ENCODE measurements at regions not wholly inside any gene's neighbourhood (a gene's known extent, or its start where the extent isn't known, plus 50 kb on each side); places are given as distances from the start of the nearest gene placed in this dataset.

- no peak for TF ChIP-seq POLR2A (IDR thresholded peaks at IDR 0.05)
- TF ChIP-seq, protein P1, sequence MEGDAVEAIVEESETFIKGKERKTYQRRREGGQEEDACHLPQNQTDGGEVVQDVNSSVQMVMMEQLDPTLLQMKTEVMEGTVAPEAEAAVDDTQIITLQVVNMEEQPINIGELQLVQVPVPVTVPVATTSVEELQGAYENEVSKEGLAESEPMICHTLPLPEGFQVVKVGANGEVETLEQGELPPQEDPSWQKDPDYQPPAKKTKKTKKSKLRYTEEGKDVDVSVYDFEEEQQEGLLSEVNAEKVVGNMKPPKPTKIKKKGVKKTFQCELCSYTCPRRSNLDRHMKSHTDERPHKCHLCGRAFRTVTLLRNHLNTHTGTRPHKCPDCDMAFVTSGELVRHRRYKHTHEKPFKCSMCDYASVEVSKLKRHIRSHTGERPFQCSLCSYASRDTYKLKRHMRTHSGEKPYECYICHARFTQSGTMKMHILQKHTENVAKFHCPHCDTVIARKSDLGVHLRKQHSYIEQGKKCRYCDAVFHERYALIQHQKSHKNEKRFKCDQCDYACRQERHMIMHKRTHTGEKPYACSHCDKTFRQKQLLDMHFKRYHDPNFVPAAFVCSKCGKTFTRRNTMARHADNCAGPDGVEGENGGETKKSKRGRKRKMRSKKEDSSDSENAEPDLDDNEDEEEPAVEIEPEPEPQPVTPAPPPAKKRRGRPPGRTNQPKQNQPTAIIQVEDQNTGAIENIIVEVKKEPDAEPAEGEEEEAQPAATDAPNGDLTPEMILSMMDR (IDR thresholded peaks at IDR 0.05), result no peak
These were observed 975.4 kb downstream of the ZPLD1 start for GRCh38 chr3:103410231-103410630.
